Right cardiac atrium (tissue), 5 donors: ENCODE measurements at regions not wholly inside any gene's neighbourhood (a gene's known extent, or its start where the extent isn't known, plus 50 kb on each side); places are given as distances from the start of the nearest gene placed in this dataset.

Experiments used
- ATAC-seq, 2 donors: fragments of 200-7000 bp; cut with Tn5 transposase; one replicate each; pipeline versions ENCODE4 v1.8.0 to v1.9.1; 2020; ENCODE audit warnings: moderate library complexity in 2 of 2, mild to moderate bottlenecking in 1 of 2
- DNase-seq, 3 donors: peaks; one replicate each; pipeline ENCODE4 v3.0.0-alpha.2; 2020
- H3K27ac ChIP-seq: one replicate; pipeline ENCODE4 v1.5.1; 2013; ENCODE audit warnings: mild to moderate bottlenecking, low read length, control low read depth, moderate library complexity
- H3K27me3 ChIP-seq: one replicate; pipeline ENCODE4 v1.6.1; 2013; ENCODE audit not compliant: control insufficient read depth, insufficient read depth
- H3K4me1 ChIP-seq: one replicate; pipeline ENCODE4 v1.6.1; 2013; ENCODE audit warnings: low read length; ENCODE audit not compliant: control insufficient read depth, insufficient read depth
- H3K4me3 ChIP-seq: one replicate; pipeline ENCODE4 v1.5.1; 2013; ENCODE audit warnings: low read length, control low read depth
- H3K9me3 ChIP-seq: one replicate; pipeline ENCODE4 v1.6.1; 2013; ENCODE audit warnings: low read length; ENCODE audit not compliant: control insufficient read depth
- WGBS: extraction: QIAGEN DNeasy Blood & Tissue Kit; methylation state at CpG from one replicate; pipeline ENCODE4 v1.1.7; 2013; 5-methylcytosine and 5-hydroxymethylcytosine counted together
- intact Hi-C, 4 donors: fragments of 100-400 bp; cut with DNase I; formaldehyde crosslinking; loops; one replicate each; pipeline versions ENCODE4 v1.11.0 to v1.14.0; 2022 to 2023
- donor health status: healthy with polysubstance abuse.
- donor health status: DM: no; HTN: yes; CAD: no.
- donor health status: DM: no; HTN: no; CAD: no.
- donor health status: DM: no; HTN: yes; CAD: no; lungs with severe emphysema.
- donor health status: DM: yes; HTN: yes; CAD: no.

- intact Hi-C loops: no loop called here
- H3K4me1 ChIP-seq: no peaks in the 10 kb centered on the region
- no peak overlapping the region for H3K27ac ChIP-seq
- no peak for ATAC-seq
- no peak overlapping the region for H3K4me3 ChIP-seq
- no peak for DNase-seq
- no peaks in the 10 kb centered on the region for H3K27me3 ChIP-seq
- no peaks in the 10 kb centered on the region for H3K9me3 ChIP-seq
- 88% methylated on average over 4 of the region's 4 CpGs for WGBS
Observed at GRCh38 chr1:73803380-73803779, 394.6 kb downstream of the LRRIQ3 start.

- ATAC-seq: no peak
- 40% methylated on average over 1 of the region's 1 CpG for WGBS
- intact Hi-C loops: no loop called here
- H3K27ac ChIP-seq: no peak overlapping the region
- no peaks in the 10 kb centered on the region for H3K4me1 ChIP-seq
- H3K27me3 ChIP-seq: no peaks in the 10 kb centered on the region
- H3K4me3 ChIP-seq: no peak overlapping the region
- no peaks in the 10 kb centered on the region for H3K9me3 ChIP-seq
- DNase-seq: no peak
Observed at GRCh38 chr1:73801912-73802429, 396.0 kb downstream of the LRRIQ3 start.

DNA sequence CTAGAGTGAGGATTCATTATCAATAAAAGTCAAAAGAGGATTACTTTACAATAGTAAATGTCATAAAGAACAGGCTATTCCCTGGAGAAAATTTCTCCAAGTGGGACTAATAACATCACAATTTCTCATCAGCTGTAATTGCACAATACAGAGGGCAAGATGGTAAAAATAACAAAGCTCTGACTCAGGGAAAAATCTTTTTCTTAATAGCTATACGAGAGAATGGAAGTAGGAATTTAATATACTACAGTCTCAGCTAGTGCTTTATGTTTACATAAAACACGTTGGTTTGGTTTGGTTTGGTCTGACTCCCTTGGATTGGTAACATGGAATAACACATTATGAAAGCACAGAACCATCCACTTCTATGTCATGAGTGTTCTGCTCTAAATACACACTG is 397.6 kb downstream of the LRRIQ3 start:
- intact Hi-C loops: no loop called here
- H3K4me3 ChIP-seq: no peak overlapping the region
- no peak for DNase-seq
- 50% methylated on average over 2 of the region's 2 CpGs for WGBS
- ATAC-seq: no peak
- no peaks in the 10 kb centered on the region for H3K9me3 ChIP-seq
- H3K27me3 ChIP-seq: no peaks in the 10 kb centered on the region
- H3K27ac ChIP-seq: no peak overlapping the region
- H3K4me1 ChIP-seq: no peaks in the 10 kb centered on the region

DNA sequence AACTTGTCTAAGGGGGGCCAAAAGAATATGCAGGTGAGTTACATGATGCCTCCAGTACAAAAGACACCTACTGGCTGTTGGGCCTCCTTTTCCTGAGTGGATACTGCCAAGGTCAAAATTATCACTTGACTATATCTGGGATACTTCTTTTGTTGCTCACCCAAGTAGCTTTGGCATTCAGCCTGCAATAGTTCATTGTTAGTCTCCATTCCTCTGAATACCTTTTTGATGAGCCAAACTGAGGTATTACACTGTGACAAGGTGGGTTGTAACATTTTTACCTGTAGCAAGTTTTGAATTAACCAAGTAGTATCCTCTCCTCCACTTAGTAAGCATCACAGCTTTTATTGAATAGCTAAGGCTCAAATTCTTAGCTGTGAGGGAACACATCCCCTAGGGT is 408.0 kb downstream of the LRRIQ3 start:
- Histone ChIP-seq H3K27ac (no peak overlapping the region), H3K4me1 (no peaks in the 10 kb centered on the region), H3K27me3 (no peaks in the 10 kb centered on the region), H3K4me3 (no peak overlapping the region), H3K9me3 (no peaks in the 10 kb centered on the region)
- no peak for DNase-seq
- ATAC-seq: no peak
- intact Hi-C loops: no loop called here

GRCh38 chr1:73784026-73784425 is 413.9 kb downstream of the LRRIQ3 start:
- H3K4me1 ChIP-seq: no peaks in the 10 kb centered on the region
- H3K27ac ChIP-seq: no peak overlapping the region
- no peak for ATAC-seq
- H3K9me3 ChIP-seq: no peaks in the 10 kb centered on the region
- WGBS: 77% methylated on average over 2 of the region's 2 CpGs
- H3K27me3 ChIP-seq: no peaks in the 10 kb centered on the region
- H3K4me3 ChIP-seq: no peak overlapping the region
- intact Hi-C loops: no loop called here
- no peak for DNase-seq

DNA sequence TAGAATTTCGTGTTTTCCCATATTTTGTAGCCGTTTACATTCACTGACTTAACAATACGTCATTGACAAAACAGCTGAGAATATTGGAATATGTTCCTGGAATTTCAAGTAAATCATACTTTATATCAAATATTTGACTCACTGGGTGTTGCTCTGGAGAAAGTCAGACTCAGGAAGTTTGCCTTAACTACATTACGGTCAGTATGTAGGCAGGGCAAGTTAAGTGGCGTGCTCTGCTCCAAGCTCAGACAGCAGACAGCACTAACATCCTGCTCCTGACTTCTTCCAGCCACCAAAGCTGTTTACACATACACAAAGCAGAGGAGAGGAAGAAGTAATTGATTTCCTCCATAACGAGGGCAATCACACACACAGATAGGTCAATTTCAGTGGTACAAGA is 414.6 kb downstream of the LRRIQ3 start:
- Histone ChIP-seq H3K27me3 (no peaks in the 10 kb centered on the region), H3K4me3 (no peak overlapping the region), H3K27ac (no peak overlapping the region), H3K9me3 (no peaks in the 10 kb centered on the region), H3K4me1 (no peaks in the 10 kb centered on the region)
- intact Hi-C loops: no loop called here
- ATAC-seq (no peak), DNase-seq (no peak)
- WGBS: 66% methylated on average over 6 of the region's 6 CpGs

- no peaks in the 10 kb centered on the region for H3K27me3 ChIP-seq
- no peak overlapping the region for H3K4me3 ChIP-seq
- H3K27ac ChIP-seq: no peak overlapping the region
- ATAC-seq (no peak), DNase-seq (no peak)
- no peaks in the 10 kb centered on the region for H3K9me3 ChIP-seq
- WGBS: 72% methylated on average over 2 of the region's 2 CpGs
- intact Hi-C loops: no loop called here
- H3K4me1 ChIP-seq: no peaks in the 10 kb centered on the region
Observed at GRCh38 chr1:73782901-73783300, 415.1 kb downstream of the LRRIQ3 start.

- Histone ChIP-seq H3K4me1 (no peaks in the 10 kb centered on the region), H3K27me3 (no peaks in the 10 kb centered on the region), H3K9me3 (no peaks in the 10 kb centered on the region), H3K4me3 (no peak overlapping the region), H3K27ac (no peak overlapping the region)
- 91% methylated on average over 2 of the region's 2 CpGs for WGBS
- ATAC-seq (no peak), DNase-seq (no peak)
- intact Hi-C loops: no loop called here
Observed at GRCh38 chr1:73781251-73781650, 416.7 kb downstream of the LRRIQ3 start.

DNA sequence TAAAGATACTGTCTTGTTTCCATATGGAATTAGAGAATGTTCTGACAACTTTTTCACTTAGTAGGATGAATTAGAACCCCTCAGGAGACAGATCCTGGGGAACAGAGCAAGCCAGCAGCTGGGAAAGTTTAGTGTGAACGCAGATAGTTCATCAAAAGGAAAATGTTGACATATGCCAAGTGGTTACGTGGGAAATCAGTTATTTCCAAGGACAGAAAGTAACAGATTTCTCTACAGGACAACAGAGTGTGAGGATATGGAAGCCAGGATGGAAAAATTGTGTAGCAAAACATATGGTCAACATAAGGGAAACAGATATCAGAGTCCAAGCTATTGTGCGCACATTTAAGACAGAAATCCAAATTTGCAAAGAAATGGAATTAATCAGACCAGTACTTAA is 419.5 kb downstream of the LRRIQ3 start:
- H3K4me1 ChIP-seq: no peaks in the 10 kb centered on the region
- 42% methylated on average over 3 of the region's 3 CpGs for WGBS
- intact Hi-C loops: no loop called here
- no peak overlapping the region for H3K27ac ChIP-seq
- no peaks in the 10 kb centered on the region for H3K27me3 ChIP-seq
- no peak for DNase-seq
- ATAC-seq: no peak
- H3K4me3 ChIP-seq: no peak overlapping the region
- no peaks in the 10 kb centered on the region for H3K9me3 ChIP-seq

DNA sequence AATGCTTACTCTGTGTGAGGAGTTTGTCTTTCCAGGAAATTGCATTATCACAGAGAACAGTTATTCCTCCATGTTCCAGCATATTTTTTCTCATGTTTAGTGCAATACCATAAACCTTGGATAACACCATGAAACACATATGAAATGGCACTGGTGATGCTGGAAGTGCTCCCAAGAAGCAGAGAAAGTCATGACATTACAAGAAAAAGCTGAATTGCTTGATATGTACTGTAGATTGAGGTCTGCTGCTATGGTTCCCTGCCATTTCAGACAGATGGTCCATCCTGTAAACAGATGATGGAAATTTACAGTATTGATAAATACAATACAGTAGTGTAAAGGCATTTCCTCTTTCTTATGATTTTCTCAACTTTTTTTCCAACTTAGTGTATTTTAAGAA is 422.1 kb downstream of the LRRIQ3 start:
- no peak overlapping the region for H3K27ac ChIP-seq
- H3K9me3 ChIP-seq: no peaks in the 10 kb centered on the region
- ATAC-seq: no peak
- no peaks in the 10 kb centered on the region for H3K4me1 ChIP-seq
- H3K27me3 ChIP-seq: no peaks in the 10 kb centered on the region
- DNase-seq: no peak
- intact Hi-C loops: no loop called here
- H3K4me3 ChIP-seq: no peak overlapping the region

- Histone ChIP-seq H3K9me3 (no peaks in the 10 kb centered on the region), H3K27me3 (no peaks in the 10 kb centered on the region), H3K4me1 (no peaks in the 10 kb centered on the region), H3K4me3 (no peak overlapping the region), H3K27ac (no peak overlapping the region)
- no peak for ATAC-seq
- 65% methylated on average over 3 of the region's 3 CpGs for WGBS
- no peak for DNase-seq
- intact Hi-C loops: no loop called here
Observed at GRCh38 chr1:73772941-73773340, 425.0 kb downstream of the LRRIQ3 start.

DNA sequence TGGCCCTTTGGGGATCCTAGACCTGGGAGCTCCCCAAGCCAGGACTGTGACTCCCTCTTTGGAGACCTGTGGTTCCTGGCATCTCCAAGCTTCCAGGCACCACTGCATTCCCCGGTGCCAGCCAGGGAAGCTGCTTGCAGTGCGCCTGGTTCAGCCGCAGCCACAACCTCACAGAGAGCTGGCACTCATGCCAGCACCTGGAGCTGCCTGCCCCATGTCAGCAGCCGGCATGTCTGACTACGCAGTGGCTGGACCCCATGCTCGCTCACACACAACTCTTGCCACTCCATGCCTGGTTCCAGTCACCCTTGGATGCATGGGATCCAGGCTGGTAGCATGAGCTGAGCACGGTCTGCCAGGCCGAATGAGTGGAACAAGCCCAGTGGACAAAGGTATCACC is 426.6 kb downstream of the LRRIQ3 start:
- H3K27me3 ChIP-seq: no peaks in the 10 kb centered on the region
- H3K4me1 ChIP-seq: no peaks in the 10 kb centered on the region
- DNase-seq (peak in 1 of 3 donors; percentile 27), ATAC-seq (no peak)
- H3K27ac ChIP-seq: no peak overlapping the region
- H3K4me3 ChIP-seq: no peak overlapping the region
- WGBS: 95% methylated on average over 8 of the region's 8 CpGs
- intact Hi-C loops: no loop called here
- H3K9me3 ChIP-seq: no peaks in the 10 kb centered on the region
